CD4-positive, alpha-beta T cell treated with Interferon gamma for 1 hour (primary cell): ENCODE measurements at regions not wholly inside any gene's neighbourhood (a gene's known extent, or its start where the extent isn't known, plus 50 kb on each side); places are given as distances from the start of the nearest gene placed in this dataset.
"Not testable (repeated sequence)": the region's sequence is repeated elsewhere in the genome, so short reads cannot be mapped to it uniquely, and the experiment has no call there.

ENCODE experiments used
- DNase-seq: peaks from one replicate; pipeline ENCODE4 v3.0.0-alpha.2; 2020

GRCh38 chr20:25772437-25772836, 75.8 kb upstream of the ZNF337 start:
- DNase-seq = not testable (repeated sequence)

DNA sequence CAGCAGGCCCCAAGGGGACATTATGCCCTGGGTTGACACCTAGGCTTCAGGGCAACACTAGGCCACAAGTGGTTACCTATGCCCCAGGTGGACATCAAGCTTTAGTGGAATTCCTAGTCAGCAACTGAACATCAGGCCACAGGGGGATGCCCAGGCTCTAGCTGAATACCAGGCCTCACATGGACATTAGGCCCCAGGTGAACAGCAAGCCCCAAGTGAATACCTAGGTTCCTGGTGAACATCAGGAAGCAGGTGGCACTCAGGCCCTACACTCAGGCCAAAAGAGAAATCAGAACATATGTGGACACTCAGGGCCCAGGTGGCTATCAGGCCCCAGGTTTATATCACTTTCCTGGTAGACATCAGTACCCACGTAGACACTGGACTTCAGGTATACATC, 75.2 kb upstream of the ZNF337 start:
- DNase-seq = not testable (repeated sequence)

DNA sequence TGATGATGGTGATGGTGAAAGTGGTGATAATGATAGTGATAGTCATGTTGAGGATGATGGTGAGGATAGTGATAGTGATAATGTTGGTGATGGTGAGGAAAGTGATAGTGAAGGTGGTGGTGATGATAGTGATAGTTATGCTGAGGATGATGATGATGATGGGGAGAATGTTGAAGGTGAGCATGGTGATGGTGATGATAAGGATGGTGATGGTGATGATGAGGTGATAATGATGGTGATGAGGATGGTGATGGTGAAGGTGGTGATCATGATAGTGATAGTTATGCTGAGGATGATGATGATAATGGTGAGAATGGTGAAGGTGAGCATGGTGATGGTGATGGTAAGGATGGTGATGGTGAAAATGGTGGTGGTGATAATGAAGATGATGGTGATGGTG, 64.9 kb upstream of the ZNF337 start:
- no peak for DNase-seq

DNA sequence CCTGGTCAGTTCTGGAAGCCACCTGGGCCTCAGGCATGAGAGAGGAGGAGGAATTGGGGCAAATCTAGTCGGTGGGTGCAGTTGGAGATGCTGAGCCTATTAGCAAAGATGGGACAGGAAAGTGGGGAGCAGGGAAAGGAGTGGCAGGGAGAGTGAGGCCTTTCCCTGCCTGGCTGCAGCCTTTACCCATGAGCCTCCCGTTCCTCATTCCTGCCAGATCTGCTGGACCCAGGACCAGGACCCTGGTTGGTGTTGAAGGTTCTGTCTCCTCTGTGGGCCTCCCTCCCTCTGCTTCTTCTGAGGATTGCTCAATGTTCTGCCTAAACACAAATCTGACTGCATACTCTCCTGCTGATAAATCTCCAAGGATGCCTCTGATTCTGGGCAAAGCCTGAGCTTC, 64.4 kb upstream of the ZNF337 start:
- not testable (repeated sequence) for DNase-seq

GRCh38 chr20:25750765-25751696, 54.4 kb upstream of the ZNF337 start:
- peak; percentile 55 for DNase-seq

DNA sequence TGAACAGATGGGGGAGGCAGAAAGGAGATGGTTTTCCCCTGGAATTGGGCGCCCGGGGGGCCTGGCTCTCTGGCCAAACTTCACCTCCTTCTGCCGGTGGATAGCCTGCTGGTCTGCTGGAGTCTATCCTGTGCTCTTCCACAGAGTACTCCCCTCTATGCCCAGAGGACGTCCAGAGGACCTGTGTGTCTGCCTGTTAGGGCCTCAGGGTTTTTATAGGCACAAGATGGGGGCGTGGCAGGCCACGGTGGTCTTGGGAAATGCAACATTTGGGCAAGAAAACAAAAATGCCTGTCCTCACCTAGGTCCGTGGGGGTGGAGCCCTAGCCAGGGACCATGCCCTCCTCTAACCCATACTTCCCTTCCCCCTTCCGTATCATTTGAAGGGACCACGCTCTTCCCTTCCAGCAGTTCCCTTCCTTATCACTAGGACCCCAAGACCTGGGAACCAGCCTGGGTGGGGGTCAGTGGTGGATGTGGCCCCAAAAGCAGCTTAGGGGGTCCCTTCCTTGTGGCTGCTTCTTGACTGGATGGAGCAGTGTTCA, 53.6 kb upstream of the ZNF337 start:
- DNase-seq = no peak

- DNase-seq = no peak
Measured at GRCh38 chr20:25749649-25750048, 53.0 kb upstream of the ZNF337 start.
